GM12873 (cell line): ENCODE measurements at regions not wholly inside any gene's neighbourhood (a gene's known extent, or its start where the extent isn't known, plus 50 kb on each side); places are given as distances from the start of the nearest gene placed in this dataset.

Experiments
- TF ChIP-seq, protein P1 (sequence below): IDR thresholded peaks from 2 replicates; pipeline ENCODE4 v1.5.1; 2012; ENCODE audit warnings: low read depth, mild to moderate bottlenecking, moderate library complexity, low read length, control low read depth; ENCODE audit not compliant: insufficient read depth; ENCODE audit errors: missing control alignments

DNA sequence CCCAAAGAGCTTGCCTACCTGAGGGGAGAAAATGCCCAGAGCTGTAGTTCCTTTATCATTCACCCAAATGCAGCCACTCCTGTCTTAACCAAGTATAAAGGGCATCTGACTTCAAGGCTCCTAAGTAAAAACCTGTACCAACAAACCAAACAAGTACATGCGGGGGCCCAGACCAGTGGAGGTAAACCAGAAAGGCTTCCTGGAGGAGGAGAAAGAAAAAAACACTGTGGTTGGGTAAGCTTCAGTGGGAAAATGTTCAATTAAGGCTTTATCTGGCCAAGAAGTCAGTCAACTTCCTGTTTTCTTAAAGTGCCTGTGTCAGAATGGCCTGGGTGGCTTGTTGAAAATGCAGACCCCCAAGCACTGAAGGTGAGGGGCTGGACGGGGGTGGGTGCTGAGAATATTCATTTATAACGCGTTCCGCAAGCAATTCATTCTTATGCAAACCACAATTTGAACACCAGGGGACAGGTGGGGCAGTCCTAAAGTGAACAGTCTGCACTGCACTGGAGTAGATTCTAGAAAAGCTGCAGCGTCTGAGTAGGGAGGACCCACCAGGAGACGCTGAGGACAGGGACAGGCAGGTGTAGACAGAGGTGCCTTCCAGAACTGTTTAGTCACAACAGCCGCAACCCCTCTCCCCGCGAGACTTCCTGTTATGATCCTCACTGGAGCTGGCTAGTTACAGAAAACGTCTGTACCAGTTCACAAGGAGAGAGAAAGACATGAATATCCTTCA is 467.1 kb downstream of the SOX9 start:
- TF ChIP-seq, protein P1, sequence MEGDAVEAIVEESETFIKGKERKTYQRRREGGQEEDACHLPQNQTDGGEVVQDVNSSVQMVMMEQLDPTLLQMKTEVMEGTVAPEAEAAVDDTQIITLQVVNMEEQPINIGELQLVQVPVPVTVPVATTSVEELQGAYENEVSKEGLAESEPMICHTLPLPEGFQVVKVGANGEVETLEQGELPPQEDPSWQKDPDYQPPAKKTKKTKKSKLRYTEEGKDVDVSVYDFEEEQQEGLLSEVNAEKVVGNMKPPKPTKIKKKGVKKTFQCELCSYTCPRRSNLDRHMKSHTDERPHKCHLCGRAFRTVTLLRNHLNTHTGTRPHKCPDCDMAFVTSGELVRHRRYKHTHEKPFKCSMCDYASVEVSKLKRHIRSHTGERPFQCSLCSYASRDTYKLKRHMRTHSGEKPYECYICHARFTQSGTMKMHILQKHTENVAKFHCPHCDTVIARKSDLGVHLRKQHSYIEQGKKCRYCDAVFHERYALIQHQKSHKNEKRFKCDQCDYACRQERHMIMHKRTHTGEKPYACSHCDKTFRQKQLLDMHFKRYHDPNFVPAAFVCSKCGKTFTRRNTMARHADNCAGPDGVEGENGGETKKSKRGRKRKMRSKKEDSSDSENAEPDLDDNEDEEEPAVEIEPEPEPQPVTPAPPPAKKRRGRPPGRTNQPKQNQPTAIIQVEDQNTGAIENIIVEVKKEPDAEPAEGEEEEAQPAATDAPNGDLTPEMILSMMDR, result no peak

DNA sequence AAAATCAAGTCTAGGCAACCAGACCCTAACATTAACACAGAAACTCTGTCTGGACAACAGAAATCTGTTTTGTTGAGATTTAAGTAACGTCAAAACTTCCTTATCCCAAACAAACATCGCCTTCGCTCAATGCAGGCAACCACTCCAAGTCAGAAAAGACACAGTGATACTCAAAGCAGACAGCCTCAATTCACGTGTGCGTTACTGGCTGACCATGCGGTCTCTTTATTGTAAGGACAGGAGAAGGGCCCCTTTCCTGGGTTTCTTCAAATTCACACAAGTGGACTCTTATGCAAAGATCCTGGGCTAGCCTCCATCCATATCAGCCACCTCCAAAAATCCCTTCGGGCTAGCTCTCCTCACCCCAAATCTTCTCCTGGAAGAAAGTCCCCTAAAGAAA is 467.7 kb downstream of the SOX9 start:
- TF ChIP-seq, protein P1, result no peak

DNA sequence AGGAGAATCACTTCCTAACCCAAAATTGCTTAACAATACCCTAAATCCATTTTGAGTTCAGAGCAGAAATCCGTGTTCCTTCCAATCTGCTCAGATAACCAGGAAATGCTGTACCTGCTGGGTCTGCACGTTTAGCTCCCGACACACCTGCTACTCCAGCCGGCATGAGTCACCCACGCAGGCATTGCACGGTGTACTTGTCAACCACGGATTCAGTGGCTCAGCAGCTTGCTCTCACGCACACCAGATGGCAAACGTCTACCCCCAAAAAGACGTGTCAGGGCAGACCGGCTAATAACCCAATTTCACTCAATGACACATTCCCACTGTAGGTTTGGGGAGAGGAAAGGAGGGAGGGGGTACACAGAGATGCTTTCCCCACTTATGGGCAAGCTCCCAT is 468.1 kb downstream of the SOX9 start:
- TF ChIP-seq, protein P1, result no peak

GRCh38 chr17:72590382-72590781 is 469.6 kb downstream of the SOX9 start:
- TF ChIP-seq, protein P1, result no peak

DNA sequence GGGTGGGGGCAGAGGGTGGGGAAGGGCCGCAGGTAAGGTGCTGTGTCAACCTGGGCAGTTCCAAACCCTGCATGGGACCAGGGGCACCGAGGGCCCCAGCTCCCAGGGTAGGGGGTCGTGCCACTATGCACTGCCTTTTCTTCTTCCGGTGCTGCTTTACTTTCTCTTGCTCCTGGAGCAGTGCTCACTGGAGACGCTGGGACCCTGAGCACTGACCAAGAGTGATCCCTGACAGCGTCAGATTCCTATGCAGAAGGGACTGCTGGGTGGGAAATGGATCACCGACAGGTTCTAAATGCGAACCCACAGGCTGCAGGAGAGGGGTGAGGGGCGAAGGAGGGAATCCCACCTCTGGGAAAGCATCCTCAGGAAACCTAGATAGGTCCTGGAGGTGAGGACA is 470.1 kb downstream of the SOX9 start:
- TF ChIP-seq, protein P1, result no peak

DNA sequence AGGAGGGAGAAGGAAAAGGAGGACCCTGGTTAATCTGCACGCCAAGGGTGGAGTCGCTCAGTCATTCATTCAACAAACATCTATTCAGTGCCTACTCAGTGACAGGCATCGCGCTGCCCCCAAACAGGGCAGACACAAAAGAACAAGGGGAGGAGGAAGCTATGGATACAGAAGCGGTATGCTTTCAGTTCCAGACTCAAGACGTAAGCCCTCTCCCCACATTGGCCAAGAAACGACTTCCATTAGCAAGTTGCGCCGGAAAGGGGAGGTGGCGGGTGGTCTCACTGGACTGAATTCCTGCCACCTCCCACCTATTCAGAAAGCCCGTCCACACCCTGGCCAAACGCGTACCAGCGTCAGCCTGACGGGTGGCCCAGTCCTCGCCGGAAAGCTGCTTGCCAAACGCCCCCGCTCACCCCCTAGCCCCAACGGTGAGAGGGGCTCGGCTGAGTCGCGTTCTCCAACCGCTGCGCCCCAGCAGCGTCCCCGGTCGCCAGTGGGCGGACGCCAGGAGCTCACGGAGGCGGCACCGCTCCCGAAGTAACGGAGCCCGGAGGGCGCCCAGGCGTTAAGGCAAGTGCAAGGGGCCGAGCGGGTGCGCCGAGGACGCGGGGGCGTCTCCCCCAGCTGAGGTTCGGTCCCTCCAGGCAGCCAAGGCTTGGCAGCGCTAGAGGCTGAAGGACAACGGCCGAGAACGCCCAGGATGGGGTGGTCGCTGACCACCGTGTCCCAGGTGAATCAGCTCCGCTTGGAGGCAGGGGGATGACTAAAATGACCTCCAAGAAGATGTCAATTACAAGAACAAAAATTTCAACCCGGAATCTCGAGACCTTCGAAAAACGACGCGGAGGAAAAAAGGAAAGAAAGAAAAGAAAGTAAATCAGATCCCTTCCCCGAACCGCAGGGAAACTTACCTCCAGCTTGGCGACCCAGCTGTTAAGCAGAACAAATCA is 470.7 kb downstream of the SOX9 start:
- TF ChIP-seq, protein P1, result no peak

DNA sequence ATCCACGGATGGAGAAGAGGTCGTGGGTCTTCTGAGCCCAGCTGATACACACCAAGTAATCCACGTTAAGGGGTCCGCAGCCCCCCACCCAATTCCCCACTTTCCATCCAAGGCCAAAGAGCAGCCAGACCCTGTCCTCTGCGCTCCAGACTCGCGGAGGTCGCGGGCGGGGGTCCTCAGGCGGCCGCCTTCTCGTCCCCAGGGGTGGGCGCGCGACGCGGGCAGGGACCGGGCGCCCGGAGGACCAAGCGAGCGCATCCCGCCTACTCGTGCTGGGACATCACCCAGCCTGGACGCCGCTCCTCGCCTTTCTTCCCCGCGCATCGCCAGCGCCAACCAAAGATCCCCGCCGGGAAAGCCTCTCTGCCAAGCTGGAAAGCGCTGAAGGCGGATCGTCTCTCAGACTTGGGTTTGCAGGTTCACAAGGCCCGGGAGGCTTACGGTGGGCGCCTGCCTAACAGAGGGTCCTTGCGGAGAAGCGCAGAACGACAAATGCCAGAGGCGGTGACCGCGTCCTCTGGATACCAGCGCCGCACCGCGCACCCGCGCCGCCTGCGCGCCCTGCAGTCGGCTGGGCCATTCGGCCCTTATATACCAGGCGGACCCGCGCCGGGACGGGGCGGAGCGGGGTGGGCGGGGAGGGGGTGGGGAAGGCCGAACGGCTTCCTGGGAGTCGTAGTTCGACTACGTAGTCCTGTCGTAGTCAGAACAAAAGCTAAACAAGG is 471.6 kb downstream of the SOX9 start:
- TF ChIP-seq, protein P1, result no peak
